ENCODE measurements at regions not wholly inside any gene's neighbourhood (a gene's known extent, or its start where the extent isn't known, plus 50 kb on each side); places are given as distances from the start of the nearest gene placed in this dataset.

DNA sequence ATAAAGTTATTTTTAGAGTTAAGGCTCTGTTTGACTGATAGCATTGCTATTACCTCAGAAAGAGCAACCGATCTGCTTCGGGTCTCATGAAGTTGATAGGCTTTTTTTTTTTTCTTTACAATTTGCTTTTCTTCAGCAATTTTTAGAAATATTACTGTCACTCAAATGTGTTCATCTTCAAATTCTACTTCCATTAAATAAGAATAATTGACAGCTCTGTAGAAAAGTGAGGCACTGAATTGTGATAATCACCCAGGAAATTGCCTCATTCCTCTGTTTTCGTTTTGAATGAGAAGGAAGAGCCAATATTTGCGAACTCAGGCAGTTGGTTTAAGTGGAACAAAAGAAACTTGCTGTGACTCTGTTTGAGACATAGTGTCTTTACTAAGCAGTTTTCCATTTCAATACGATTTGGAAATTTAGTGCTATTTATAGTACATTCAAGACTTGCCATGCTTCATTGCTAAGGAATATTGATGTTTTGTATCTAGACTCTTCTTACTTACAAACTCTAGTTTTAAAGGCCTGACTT lies 700.5 kb upstream of the CDH10 start:
- no peaks in the 10 kb centered on the region for H3K4me1 ChIP-seq (ENCODE audit: control insufficient read depth in 1 of 2, low read depth in 2 of 2)
- no peak for ATAC-seq (ENCODE audit: insufficient number of reproducible peaks, low FRiP score, low read depth)

GRCh38 chr5:25339541-25339940 lies 694.8 kb upstream of the CDH10 start:
- H3K36me3 ChIP-seq, result no peaks in the 10 kb centered on the region
- no peak for ATAC-seq (ENCODE audit: insufficient number of reproducible peaks, low FRiP score, low read depth)
- no peak overlapping the region for H3K4me3 ChIP-seq
- TF ChIP-seq, protein P1, sequence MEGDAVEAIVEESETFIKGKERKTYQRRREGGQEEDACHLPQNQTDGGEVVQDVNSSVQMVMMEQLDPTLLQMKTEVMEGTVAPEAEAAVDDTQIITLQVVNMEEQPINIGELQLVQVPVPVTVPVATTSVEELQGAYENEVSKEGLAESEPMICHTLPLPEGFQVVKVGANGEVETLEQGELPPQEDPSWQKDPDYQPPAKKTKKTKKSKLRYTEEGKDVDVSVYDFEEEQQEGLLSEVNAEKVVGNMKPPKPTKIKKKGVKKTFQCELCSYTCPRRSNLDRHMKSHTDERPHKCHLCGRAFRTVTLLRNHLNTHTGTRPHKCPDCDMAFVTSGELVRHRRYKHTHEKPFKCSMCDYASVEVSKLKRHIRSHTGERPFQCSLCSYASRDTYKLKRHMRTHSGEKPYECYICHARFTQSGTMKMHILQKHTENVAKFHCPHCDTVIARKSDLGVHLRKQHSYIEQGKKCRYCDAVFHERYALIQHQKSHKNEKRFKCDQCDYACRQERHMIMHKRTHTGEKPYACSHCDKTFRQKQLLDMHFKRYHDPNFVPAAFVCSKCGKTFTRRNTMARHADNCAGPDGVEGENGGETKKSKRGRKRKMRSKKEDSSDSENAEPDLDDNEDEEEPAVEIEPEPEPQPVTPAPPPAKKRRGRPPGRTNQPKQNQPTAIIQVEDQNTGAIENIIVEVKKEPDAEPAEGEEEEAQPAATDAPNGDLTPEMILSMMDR (IDR thresholded peaks at IDR 0.05), result no peak
- H3K9me3 ChIP-seq, result no peaks in the 10 kb centered on the region
- no peak for DNase-seq (ENCODE audit: low spot score)
- no peaks in the 10 kb centered on the region for H3K27me3 ChIP-seq (replicated peaks; ENCODE audit: insufficient read depth)
- no peak overlapping the region for H3K27ac ChIP-seq
- no peaks in the 10 kb centered on the region for H3K4me1 ChIP-seq (ENCODE audit: control insufficient read depth in 1 of 2, low read depth in 2 of 2)

More for the DNA sequence above, 700.5 kb upstream of the CDH10 start:
- Histone ChIP-seq H3K27ac (no peak overlapping the region), H3K9me3 (no peaks in the 10 kb centered on the region), H3K36me3 (no peaks in the 10 kb centered on the region), H3K4me3 (no peak overlapping the region), H3K27me3 (replicated peaks; ENCODE audit: insufficient read depth) (no peaks in the 10 kb centered on the region)
- no peak for DNase-seq (ENCODE audit: low spot score)
- TF ChIP-seq, protein P1 (IDR thresholded peaks at IDR 0.05), result no peak

GRCh38 chr5:25334350-25334749 lies 689.6 kb upstream of the CDH10 start:
- Histone ChIP-seq H3K36me3 (no peaks in the 10 kb centered on the region), H3K27me3 (replicated peaks; ENCODE audit: insufficient read depth) (no peaks in the 10 kb centered on the region), H3K9me3 (no peaks in the 10 kb centered on the region), H3K4me3 (no peak overlapping the region), H3K27ac (no peak overlapping the region), H3K4me1 (ENCODE audit: control insufficient read depth in 1 of 2, low read depth in 2 of 2) (no peaks in the 10 kb centered on the region)
- DNase-seq (ENCODE audit: low spot score), result no peak
- ATAC-seq (ENCODE audit: insufficient number of reproducible peaks, low FRiP score, low read depth), result no peak
- TF ChIP-seq, protein P1 (IDR thresholded peaks at IDR 0.05), result no peak

DNA sequence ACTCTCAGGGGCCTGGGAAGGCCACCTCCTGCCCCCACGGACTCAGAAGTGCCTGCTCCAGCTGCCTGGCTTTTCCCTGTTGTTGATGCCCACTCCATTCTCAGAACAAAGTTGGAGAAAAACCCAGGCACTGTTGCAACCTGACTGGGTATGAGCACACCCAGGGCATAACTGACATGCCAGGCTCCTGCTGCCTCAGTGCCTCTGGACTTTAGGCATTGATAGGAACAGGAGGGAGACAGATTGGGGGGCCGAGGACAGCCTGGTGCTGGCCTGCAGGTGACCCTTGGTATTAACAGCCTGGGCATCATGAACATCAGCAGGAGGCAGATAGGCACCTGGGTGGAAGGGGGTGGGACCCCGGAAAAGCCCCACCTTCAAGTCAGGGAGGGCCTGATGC lies 685.9 kb upstream of the CDH10 start:
- DNase-seq (ENCODE audit: low spot score) (no peak), ATAC-seq (ENCODE audit: insufficient number of reproducible peaks, low FRiP score, low read depth) (peak; percentile 20)
- Histone ChIP-seq H3K27me3 (replicated peaks; ENCODE audit: insufficient read depth) (no peaks in the 10 kb centered on the region), H3K4me3 (no peak overlapping the region), H3K36me3 (no peaks in the 10 kb centered on the region), H3K9me3 (no peaks in the 10 kb centered on the region), H3K27ac (no peak overlapping the region), H3K4me1 (ENCODE audit: control insufficient read depth in 1 of 2, low read depth in 2 of 2) (no peaks in the 10 kb centered on the region)
- TF ChIP-seq, protein P1 (IDR thresholded peaks at IDR 0.05), result no peak

DNA sequence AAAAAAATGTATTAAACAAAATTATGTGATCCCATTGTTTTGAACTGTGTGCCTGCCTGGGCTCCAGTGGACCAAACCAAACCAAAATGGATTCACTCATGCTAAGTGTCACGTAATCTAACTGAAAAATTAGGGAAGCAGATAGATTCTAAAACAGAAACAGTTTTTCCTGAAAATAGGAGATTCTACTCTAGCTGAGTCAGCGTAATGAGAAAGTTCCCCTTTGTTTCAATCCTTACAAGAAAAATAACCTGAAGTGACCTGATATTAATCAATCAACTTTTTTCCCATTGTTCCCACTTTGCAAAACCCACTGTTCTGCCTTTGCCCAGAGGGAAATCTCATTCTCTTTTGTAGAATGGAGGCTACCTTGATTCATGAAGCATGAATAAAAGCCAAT lies 682.4 kb upstream of the CDH10 start:
- H3K4me3 ChIP-seq, result no peak overlapping the region
- no peak for ATAC-seq (ENCODE audit: insufficient number of reproducible peaks, low FRiP score, low read depth)

More for the DNA sequence above, 682.4 kb upstream of the CDH10 start:
- no peaks in the 10 kb centered on the region for H3K27me3 ChIP-seq (replicated peaks; ENCODE audit: insufficient read depth)
- no peak for DNase-seq (ENCODE audit: low spot score)
- H3K27ac ChIP-seq, result no peak overlapping the region
- H3K4me1 ChIP-seq (ENCODE audit: control insufficient read depth in 1 of 2, low read depth in 2 of 2), result no peaks in the 10 kb centered on the region
- no peaks in the 10 kb centered on the region for H3K36me3 ChIP-seq
- H3K9me3 ChIP-seq, result no peaks in the 10 kb centered on the region
- TF ChIP-seq, protein P1 (IDR thresholded peaks at IDR 0.05), result no peak
